H7 (cell line): ENCODE measurements at regions not wholly inside any gene's neighbourhood (a gene's known extent, or its start where the extent isn't known, plus 50 kb on each side); places are given as distances from the start of the nearest gene placed in this dataset.
"Not testable (repeated sequence)": the region's sequence is repeated elsewhere in the genome, so short reads cannot be mapped to it uniquely, and the experiment has no call there.

Experiments
- DNase-seq: peaks from one replicate; pipeline ENCODE4 v3.0.0; 2012
- H3K27me3 ChIP-seq: 2 replicates; pipeline ENCODE4 v1.6.0; 2011; ENCODE audit warnings: mild to moderate bottlenecking, low read length; ENCODE audit not compliant: control insufficient read depth, insufficient read depth
- H3K36me3 ChIP-seq: replicated peaks from 2 replicates; pipeline ENCODE4 v1.5.1; 2011; ENCODE audit warnings: low read length; ENCODE audit not compliant: control insufficient read depth, insufficient read depth
- H3K4me3 ChIP-seq: 2 replicates; pipeline ENCODE4 v1.5.1; 2011; ENCODE audit warnings: low read depth, mild to moderate bottlenecking, control low read depth, low read length, moderate library complexity; ENCODE audit not compliant: insufficient read depth

DNA sequence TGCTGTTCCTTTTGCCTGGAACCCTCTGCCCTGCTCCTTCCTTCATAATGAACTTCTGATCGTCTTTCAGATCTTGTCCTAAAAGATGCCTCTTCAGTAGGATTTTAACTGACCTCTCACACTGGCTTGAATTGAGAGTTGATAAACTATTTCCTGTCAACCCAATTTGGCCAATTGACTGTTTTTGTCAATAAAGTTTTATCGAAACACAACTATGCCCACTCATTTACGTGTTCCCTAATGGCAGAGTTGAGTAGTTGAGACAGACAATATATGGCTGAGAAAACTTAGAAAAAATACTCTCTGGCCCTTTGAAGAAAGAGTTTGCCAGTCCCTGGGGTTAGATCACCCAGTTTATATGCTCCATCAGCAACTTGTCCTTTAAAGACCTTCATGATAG, 171.7 kb upstream of the TBX3 start:
- DNase-seq, result no peak
- Histone ChIP-seq H3K27me3 (no peaks in the 10 kb centered on the region), H3K4me3 (no peak overlapping the region), H3K36me3 (no peaks in the 10 kb centered on the region)

GRCh38 chr12:114852976-114853529, 169.1 kb upstream of the TBX3 start:
- Histone ChIP-seq H3K36me3 (no peaks in the 10 kb centered on the region), H3K27me3 (no peaks in the 10 kb centered on the region), H3K4me3 (no peak overlapping the region)
- no peak for DNase-seq

- H3K36me3 ChIP-seq, result no peaks in the 10 kb centered on the region
- no peak for DNase-seq
- no peak overlapping the region for H3K4me3 ChIP-seq
- H3K27me3 ChIP-seq, result no peaks in the 10 kb centered on the region
These were observed 168.0 kb upstream of the TBX3 start for GRCh38 chr12:114851981-114852380.

- no peak for DNase-seq
- H3K36me3 ChIP-seq, result no peaks in the 10 kb centered on the region
- no peaks in the 10 kb centered on the region for H3K27me3 ChIP-seq
- H3K4me3 ChIP-seq, result no peak overlapping the region
These were observed 166.8 kb upstream of the TBX3 start for GRCh38 chr12:114850661-114851275.

DNA sequence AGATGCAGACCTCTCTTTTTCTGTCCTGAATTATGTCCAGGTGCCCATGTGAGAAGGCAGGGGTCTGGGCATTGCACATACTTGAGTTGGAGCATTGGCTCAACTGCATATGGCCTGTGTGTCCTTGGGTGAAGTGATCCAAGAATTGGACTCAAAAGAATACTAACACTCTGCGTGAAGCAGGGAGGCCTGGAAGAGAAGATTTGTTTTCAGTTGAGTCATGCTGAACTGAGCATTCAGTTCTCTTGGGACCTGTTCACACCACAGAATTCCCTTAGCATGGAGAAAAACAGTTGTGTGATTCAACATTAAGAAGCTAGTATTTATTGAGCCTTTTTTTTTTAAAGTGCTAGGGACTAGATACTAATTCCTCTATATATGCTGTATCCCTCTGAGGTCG, 164.7 kb upstream of the TBX3 start:
- DNase-seq, result no peak
- Histone ChIP-seq H3K4me3 (no peak overlapping the region), H3K36me3 (no peaks in the 10 kb centered on the region)

GRCh38 chr12:114847441-114848035, 163.6 kb upstream of the TBX3 start:
- Histone ChIP-seq H3K27me3 (no peaks in the 10 kb centered on the region), H3K4me3 (no peak overlapping the region), H3K36me3 (no peaks in the 10 kb centered on the region)
- no peak for DNase-seq

More for the DNA sequence above, 164.7 kb upstream of the TBX3 start:
- no peaks in the 10 kb centered on the region for H3K27me3 ChIP-seq

DNA sequence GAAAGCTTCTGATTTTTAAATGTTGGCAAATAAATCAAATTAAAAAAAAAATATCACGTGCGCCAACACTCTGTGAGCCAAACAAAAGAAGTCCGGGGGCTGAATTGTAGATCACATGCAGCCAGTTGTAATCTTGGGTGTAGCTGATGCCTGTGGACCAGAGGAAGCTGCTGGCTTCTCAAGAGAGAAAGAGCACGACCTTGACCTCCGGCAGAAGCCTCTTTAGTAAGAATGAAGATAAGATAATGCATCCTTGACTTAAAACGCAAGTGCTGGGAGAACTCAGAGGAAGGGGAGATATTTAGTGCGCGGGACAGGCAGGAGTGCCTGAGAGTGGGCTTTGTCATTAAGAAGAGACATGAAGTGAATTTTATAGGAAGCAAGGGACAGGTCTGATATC, 162.8 kb upstream of the TBX3 start:
- no peak for DNase-seq
- Histone ChIP-seq H3K36me3 (no peaks in the 10 kb centered on the region), H3K27me3 (no peaks in the 10 kb centered on the region), H3K4me3 (no peak overlapping the region)

DNA sequence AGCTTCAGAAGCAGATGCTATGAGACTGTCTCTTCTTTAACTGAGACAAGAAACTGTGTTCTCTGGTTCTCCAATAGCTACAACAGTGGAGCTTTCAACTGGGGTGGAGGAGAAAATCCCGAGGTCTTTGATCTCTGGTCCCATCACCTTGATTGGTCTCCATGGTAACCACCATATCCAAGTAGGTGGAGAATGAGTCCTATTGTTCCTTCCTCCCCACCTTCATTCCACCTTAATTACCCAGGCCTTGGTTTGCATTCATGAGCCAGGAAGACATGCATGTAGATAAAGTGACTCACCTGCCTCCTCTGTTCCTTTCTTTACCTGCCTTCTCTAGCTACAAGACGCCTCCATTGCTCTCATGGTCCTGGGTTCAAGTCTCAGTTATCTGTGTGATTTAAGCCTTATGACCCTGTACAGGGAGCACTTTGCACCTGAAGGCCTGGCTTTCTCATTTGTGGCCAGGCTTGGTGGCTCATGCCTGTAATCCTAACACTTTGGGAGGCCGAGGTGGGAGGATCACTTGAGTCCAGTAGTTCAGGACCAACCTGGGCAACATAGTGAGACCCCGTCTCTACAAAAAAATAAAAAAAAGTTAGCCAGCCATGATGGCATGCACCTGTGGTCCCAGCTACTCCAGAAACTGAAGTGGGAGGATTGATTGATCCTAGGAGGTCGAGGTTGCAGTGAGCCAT, 157.7 kb upstream of the TBX3 start:
- Histone ChIP-seq H3K27me3 (no peaks in the 10 kb centered on the region), H3K4me3 (no peak overlapping the region), H3K36me3 (no peaks in the 10 kb centered on the region)
- DNase-seq, result peak; percentile 69

GRCh38 chr12:114838480-114838879, 154.5 kb upstream of the TBX3 start:
- Histone ChIP-seq H3K4me3 (no peak overlapping the region), H3K36me3 (no peaks in the 10 kb centered on the region), H3K27me3 (no peaks in the 10 kb centered on the region)
- DNase-seq, result no peak

- no peak for DNase-seq
- no peaks in the 10 kb centered on the region for H3K27me3 ChIP-seq
- H3K36me3 ChIP-seq, result no peaks in the 10 kb centered on the region
- H3K4me3 ChIP-seq, result no peak overlapping the region
These were observed 152.6 kb upstream of the TBX3 start for GRCh38 chr12:114836609-114837008.

GRCh38 chr12:114835031-114835430, 151.1 kb upstream of the TBX3 start:
- H3K4me3 ChIP-seq, result no peak overlapping the region
- H3K36me3 ChIP-seq, result no peaks in the 10 kb centered on the region
- no peak for DNase-seq
- no peaks in the 10 kb centered on the region for H3K27me3 ChIP-seq

GRCh38 chr12:114834621-114835020, 150.6 kb upstream of the TBX3 start:
- Histone ChIP-seq H3K36me3 (no peaks in the 10 kb centered on the region), H3K27me3 (no peaks in the 10 kb centered on the region), H3K4me3 (no peak overlapping the region)
- no peak for DNase-seq

DNA sequence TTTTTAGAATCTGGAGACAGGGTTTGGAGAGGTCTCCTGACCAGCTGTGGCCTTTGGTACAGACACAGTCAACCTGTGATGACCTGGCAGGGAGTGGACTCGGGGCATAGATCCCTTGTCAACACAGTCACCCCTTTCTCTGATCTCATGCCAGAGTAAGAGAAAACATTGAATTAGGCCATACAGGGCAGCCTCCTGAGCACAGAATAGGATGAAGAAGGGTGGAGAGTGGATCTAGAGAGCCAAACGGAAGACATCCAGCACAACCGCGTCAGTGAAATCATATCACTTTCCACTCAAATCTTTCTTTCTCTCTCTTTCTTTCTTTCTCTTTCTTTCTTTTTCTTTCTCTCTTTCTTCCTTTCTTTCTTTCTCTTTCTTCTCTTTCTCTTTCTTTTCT, 145.9 kb upstream of the TBX3 start:
- Histone ChIP-seq H3K27me3 (no peaks in the 10 kb centered on the region), H3K4me3 (no peak overlapping the region), H3K36me3 (no peaks in the 10 kb centered on the region)
- DNase-seq, result no peak

GRCh38 chr12:114829244-114829643, 145.3 kb upstream of the TBX3 start:
- H3K27me3 ChIP-seq, DNase-seq, H3K36me3 ChIP-seq, H3K4me3 ChIP-seq: not testable (repeated sequence)

GRCh38 chr12:114827461-114827860, 143.5 kb upstream of the TBX3 start:
- H3K27me3 ChIP-seq, result no peaks in the 10 kb centered on the region
- no peaks in the 10 kb centered on the region for H3K36me3 ChIP-seq
- no peak overlapping the region for H3K4me3 ChIP-seq
- no peak for DNase-seq
